AG04449 (cell line): ENCODE measurements at regions not wholly inside any gene's neighbourhood (a gene's known extent, or its start where the extent isn't known, plus 50 kb on each side); places are given as distances from the start of the nearest gene placed in this dataset.

Experiments used
- CTCF ChIA-PET: fragments of 350-600 bp; formaldehyde crosslinking; extraction: SDS; loops from one replicate; lab custom pipeline; 2021; ENCODE audit warnings: antibody characterized with exemption; lab: Yijun Ruan, JAX
- POLR2A ChIA-PET: fragments of 400-600, 350-600 bp; formaldehyde crosslinking; extraction: SDS; loops from one replicate; lab custom pipeline; 2020; ENCODE audit warnings: antibody characterized with exemption, inconsistent platforms; lab: Yijun Ruan, JAX
- DNase-seq: peaks from one replicate; pipeline ENCODE4 v3.0.0-alpha.2; 2010; ENCODE audit warnings: low read depth, low spot score
- H3K4me3 ChIP-seq: 2 replicates; pipeline ENCODE4 v1.5.1; 2011; ENCODE audit warnings: low read depth, mild to moderate bottlenecking, control low read depth, low read length
- TF ChIP-seq, protein P1 (sequence below): IDR thresholded peaks from one replicate; pipeline ENCODE4 v1.5.1; 2011; ENCODE audit warnings: mild to moderate bottlenecking, moderate library complexity, low read length, control low read depth, inconsistent platforms; ENCODE audit not compliant: insufficient read depth; ENCODE audit errors: missing control alignments

DNA sequence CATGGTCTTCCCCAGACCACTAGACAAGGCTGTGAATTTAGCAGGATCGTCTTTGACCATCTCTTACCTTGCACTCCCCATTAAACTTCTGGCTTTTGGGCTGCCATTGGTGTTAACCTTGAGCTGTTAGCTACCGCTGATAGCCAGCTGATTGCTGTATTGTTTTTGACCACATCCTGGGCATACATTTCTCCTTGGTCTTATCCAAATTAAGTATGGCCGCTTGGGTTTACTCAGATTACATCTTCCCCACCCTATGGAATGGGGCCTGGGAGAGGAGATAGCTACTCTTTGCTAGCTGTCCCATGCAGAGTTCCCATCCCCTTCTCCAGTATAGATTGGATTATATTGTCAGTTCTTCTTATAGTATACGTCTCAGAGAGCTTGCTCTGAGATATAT is 270.4 kb upstream of the ELAC2 start:
- TF ChIP-seq, protein P1, sequence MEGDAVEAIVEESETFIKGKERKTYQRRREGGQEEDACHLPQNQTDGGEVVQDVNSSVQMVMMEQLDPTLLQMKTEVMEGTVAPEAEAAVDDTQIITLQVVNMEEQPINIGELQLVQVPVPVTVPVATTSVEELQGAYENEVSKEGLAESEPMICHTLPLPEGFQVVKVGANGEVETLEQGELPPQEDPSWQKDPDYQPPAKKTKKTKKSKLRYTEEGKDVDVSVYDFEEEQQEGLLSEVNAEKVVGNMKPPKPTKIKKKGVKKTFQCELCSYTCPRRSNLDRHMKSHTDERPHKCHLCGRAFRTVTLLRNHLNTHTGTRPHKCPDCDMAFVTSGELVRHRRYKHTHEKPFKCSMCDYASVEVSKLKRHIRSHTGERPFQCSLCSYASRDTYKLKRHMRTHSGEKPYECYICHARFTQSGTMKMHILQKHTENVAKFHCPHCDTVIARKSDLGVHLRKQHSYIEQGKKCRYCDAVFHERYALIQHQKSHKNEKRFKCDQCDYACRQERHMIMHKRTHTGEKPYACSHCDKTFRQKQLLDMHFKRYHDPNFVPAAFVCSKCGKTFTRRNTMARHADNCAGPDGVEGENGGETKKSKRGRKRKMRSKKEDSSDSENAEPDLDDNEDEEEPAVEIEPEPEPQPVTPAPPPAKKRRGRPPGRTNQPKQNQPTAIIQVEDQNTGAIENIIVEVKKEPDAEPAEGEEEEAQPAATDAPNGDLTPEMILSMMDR, result no peak
- DNase-seq, result no peak
- ChIA-PET CTCF (interaction anchor here (1.0 kb wide), 1 partner anchor 17 kb away, joined by 3 read pairs; no protein-coding TSS in a partner anchor), POLR2A (no interaction called here)
- no peak overlapping the region for H3K4me3 ChIP-seq

DNA sequence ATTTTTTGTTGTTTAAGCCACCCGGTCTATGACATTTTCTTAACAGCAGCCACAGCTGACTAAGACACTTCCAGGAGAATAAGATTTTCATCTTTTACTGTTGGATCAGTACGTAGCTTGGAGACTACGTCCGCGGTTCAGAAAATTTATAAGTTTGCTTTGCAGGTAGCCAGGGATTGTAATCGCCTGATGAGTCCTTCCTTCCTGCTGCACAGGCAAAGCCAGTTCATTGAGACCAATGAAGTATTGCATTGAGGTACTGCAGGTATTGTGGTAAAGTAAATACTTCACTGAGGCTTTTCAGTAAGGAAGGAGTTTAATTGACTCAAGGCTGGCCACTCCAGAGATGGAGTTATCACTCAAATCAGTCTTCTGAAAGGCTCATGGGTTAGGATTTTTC is 269.4 kb upstream of the ELAC2 start:
- ChIA-PET POLR2A (no interaction called here), CTCF (no interaction called here)
- no peak overlapping the region for H3K4me3 ChIP-seq
- no peak for DNase-seq
- TF ChIP-seq, protein P1, result no peak

DNA sequence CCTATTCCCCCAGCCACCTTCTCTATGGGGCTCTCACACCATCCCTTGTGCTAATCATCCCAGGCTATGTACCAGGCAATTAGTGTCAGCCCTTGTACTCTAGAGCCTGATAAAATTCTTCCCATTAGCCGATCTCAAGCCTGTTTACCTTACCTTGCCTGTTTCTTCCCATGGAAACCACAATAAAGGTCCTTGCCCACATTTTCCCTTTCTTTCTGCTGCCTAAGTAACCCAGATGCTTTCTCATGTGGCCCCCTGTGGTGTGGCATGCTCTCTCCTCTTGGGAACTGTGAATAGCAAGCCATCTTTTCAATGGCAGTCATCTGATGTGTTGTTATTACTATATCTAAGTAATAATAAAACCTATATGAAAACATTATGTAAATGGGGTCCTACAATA is 265.8 kb upstream of the ELAC2 start:
- TF ChIP-seq, protein P1, result no peak
- no peak overlapping the region for H3K4me3 ChIP-seq
- ChIA-PET POLR2A (no interaction called here), CTCF (interaction anchor here (2.1 kb wide), 1 partner anchor 169 kb away, joined by 5 read pairs; no protein-coding TSS in a partner anchor)
- DNase-seq, result no peak

DNA sequence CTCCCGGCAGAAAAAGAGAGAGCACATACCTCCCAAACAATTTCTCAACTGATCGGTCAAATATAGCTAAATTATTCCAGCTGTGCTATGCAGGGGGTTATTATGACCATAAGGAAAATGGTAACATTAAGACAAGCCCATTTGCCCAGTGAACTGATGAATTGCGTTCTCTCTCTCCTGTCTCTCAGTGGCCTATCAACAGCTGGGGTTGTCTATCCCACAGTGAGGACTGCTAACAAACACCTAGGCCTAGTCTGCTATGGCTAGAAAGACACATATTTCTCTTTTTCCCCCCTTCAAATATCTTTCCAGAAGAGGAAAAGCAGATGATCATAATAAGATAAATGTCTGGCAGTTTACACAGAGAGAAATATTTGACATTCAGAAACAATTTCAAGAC is 263.8 kb upstream of the ELAC2 start:
- TF ChIP-seq, protein P1, result no peak
- ChIA-PET POLR2A (no interaction called here), CTCF (interaction anchor here (2.1 kb wide), 1 partner anchor 167 kb away, joined by 5 read pairs; no protein-coding TSS in a partner anchor)
- H3K4me3 ChIP-seq, result no peak overlapping the region
- no peak for DNase-seq

DNA sequence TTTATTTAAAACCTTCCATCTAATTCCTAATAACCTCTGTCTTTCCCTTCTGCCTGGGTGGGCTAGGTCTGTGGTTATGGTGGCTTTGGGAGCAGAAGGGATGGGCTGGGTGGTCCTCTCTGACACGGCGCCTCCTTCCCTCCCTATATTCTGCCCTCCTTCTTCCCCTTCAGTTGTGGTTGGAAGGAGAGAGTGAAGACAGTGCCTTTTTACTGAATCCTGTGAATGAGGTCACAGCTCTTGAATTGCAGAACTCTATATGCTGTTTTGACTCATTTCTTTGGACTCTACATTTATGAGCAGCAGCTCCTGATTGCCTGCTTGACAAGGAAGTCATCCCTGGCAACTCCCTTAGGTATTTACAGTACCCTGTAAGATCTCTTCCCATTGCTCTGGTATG is 256.0 kb upstream of the ELAC2 start:
- H3K4me3 ChIP-seq, result no peak overlapping the region
- peak; percentile 52 for DNase-seq
- TF ChIP-seq, protein P1, result no peak
- ChIA-PET CTCF (no interaction called here), POLR2A (no interaction called here)

DNA sequence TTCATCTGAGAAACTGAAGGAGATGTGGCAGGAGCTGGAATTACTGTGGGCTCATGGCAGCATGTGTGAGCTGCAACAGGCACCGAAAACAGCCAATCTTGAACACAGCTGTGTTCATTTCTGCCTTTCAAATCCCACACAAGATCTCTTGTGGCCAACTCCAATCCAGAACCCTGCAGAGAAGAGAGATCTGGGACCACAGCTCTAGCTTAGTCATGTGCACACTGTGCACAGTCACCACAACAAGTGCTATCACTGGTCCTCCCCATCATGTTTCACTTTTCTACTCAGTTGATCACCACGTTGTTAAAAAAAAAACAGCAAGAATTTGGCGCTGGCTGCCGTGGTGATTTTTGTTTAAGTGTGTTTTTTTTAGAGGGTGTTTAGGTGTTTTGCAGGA is 254.5 kb upstream of the ELAC2 start:
- TF ChIP-seq, protein P1, result no peak
- DNase-seq, result no peak
- ChIA-PET POLR2A (no interaction called here), CTCF (interaction anchor here (1.0 kb wide), 2 partner anchors 35 to 158 kb away, joined by 3 read pairs; no protein-coding TSS in a partner anchor)
- H3K4me3 ChIP-seq, result no peak overlapping the region
